Naive thymus-derived CD8-positive, alpha-beta T cell (primary cell): ENCODE measurements at regions not wholly inside any gene's neighbourhood (a gene's known extent, or its start where the extent isn't known, plus 50 kb on each side); places are given as distances from the start of the nearest gene placed in this dataset.
A peak's percentile ranks its signal among the peaks of the same experiment; 100 is the strongest.

Experiments
- ATAC-seq, 2 donors: fragments of 150-1000 bp; cut with Tn5 transposase in 1 of 2; sonication (Bioruptor Pico), chemical (Tn5 transposase) in 1 of 2; 1 replicate in 1 of 2; 2 replicates in 1 of 2; pipeline ENCODE4 v1.10.0; 2021; ENCODE audit warnings: mild to moderate bottlenecking in 2 of 2, moderate library complexity in 2 of 2
- POLR2A ChIA-PET: fragments of 350-600 bp; sonication (Branson Sonifier 250); formaldehyde crosslinking; loops from one replicate; lab custom pipeline; 2021; ENCODE audit warnings: antibody characterized with exemption; lab: Charles Lee
- DNase-seq, 10 donors: peaks; one replicate each; pipeline versions ENCODE4 v3.0.0 to v3.0.0-alpha.2; 2020 to 2022
- H3K27ac Mint-ChIP-seq, 10 donors: one replicate each; pipeline ENCODE4 v1.8.0; 2020 to 2022; ENCODE audit warnings: mild to moderate bottlenecking in 10 of 10, mixed read lengths in 10 of 10, moderate library complexity in 4 of 10, inconsistent platforms in 1 of 10
- H3K27me3 Mint-ChIP-seq, 5 donors: one replicate each; pipeline ENCODE4 v1.8.0; 2021 to 2022; ENCODE audit warnings: mixed read lengths in 5 of 5
- H3K36me3 Mint-ChIP-seq, 3 donors: one replicate each; pipeline ENCODE4 v1.8.0; 2020 to 2022; ENCODE audit warnings: mixed read lengths in 3 of 3, mild to moderate bottlenecking in 2 of 3, inconsistent platforms in 1 of 3
- H3K4me1 Mint-ChIP-seq, 4 donors: one replicate each; pipeline ENCODE4 v1.8.0; 2021 to 2022; ENCODE audit warnings: mixed read lengths in 4 of 4
- H3K4me3 Mint-ChIP-seq, 10 donors: one replicate each; pipeline ENCODE4 v1.8.0; 2020 to 2022; ENCODE audit warnings: mild to moderate bottlenecking in 10 of 10, mixed read lengths in 10 of 10, moderate library complexity in 6 of 10, inconsistent platforms in 1 of 10
- H3K9me3 Mint-ChIP-seq, 9 donors: one replicate each; pipeline ENCODE4 v1.8.0; 2020 to 2022; ENCODE audit warnings: mixed read lengths in 9 of 9, mild to moderate bottlenecking in 3 of 9, inconsistent platforms in 1 of 9, moderate library complexity in 1 of 9

GRCh38 chr4:136691607-136692006 is 840.7 kb downstream of the PCDH18 start:
- Mint-ChIP-seq H3K4me1 (no peaks in the 10 kb centered on the region), H3K9me3 (peaks cover 0 to 9% (median 2%) of the 10 kb centered on the region in 9 donors), H3K27ac (no peak overlapping the region), H3K4me3 (no peak overlapping the region), H3K36me3 (no peaks in the 10 kb centered on the region), H3K27me3 (no peaks in the 10 kb centered on the region)
- POLR2A ChIA-PET: no interaction called here
- ATAC-seq: no peak
- no peak for DNase-seq

DNA sequence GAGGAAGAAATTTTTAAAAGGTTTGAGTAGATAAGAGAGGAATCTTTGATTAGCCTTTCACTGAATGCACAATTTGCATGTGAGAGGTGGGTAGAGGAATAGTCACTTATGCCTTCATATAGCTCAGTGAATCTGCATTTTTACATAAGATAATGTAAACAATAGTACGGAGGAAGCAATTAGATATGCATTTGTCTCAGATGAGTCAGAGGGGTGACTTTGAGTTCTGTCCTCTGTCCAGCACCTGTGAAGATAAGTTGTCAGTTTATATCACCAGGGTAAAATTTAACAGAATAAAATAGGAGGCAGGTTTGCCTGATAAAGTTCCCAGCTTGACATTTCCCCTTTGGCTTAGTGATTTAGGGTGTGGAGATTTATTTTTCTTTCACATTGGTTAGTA is 841.9 kb downstream of the PCDH18 start:
- no peaks in the 10 kb centered on the region for H3K36me3 Mint-ChIP-seq
- H3K9me3 Mint-ChIP-seq: peaks cover 0 to 8% (median 0%) of the 10 kb centered on the region in 9 donors
- no peaks in the 10 kb centered on the region for H3K4me1 Mint-ChIP-seq
- no peak for DNase-seq
- POLR2A ChIA-PET: no interaction called here
- no peak overlapping the region for H3K4me3 Mint-ChIP-seq
- no peaks in the 10 kb centered on the region for H3K27me3 Mint-ChIP-seq
- ATAC-seq: no peak
- no peak overlapping the region for H3K27ac Mint-ChIP-seq

DNA sequence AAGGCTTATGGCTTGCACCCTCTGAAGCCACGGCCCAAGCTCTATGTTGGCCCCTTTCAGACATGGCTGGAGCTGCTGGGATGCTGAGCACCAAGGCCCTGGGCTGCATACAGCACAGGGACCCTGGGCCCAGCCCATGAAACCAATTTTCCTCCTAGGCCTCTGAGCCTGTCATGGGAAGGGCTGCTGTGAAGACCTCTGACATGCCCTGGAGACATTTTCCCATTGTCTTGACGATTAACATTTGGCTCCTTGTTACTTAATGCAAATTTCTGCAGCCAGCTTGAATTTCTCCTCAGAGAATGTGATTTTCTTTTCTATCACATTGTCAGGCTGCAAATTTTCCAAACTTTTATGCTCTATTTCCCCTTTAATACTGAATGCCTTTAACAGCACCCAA is 844.7 kb downstream of the PCDH18 start:
- Mint-ChIP-seq H3K4me3 (no peak overlapping the region), H3K4me1 (no peaks in the 10 kb centered on the region), H3K9me3 (peaks cover 0 to 6% (median 0%) of the 10 kb centered on the region in 9 donors), H3K27me3 (no peaks in the 10 kb centered on the region), H3K27ac (no peak overlapping the region), H3K36me3 (no peaks in the 10 kb centered on the region)
- no peak for ATAC-seq
- no peak for DNase-seq
- POLR2A ChIA-PET: no interaction called here

DNA sequence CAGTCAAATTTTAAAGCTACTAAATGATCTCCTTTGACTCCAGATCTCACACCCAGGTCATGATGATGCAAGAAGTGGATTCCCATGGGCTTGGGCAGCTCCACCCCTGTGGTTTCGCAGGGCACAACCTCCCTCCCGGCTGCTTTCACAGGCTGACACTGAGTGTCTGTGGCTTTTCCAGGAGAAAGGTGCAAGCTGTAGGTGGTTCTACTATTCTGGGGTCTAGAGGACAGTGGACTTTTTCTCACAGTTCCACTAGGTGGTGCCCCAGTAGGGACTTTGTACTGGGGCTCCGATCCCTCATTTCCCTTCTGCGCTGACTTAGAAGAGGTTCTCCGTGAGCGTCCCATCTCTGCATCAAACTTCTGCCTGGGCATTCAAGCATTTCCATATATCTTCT is 845.2 kb downstream of the PCDH18 start:
- H3K36me3 Mint-ChIP-seq: no peaks in the 10 kb centered on the region
- no peak for ATAC-seq

GRCh38 chr4:136680761-136681160 is 851.5 kb downstream of the PCDH18 start:
- H3K4me1 Mint-ChIP-seq: no peaks in the 10 kb centered on the region
- H3K36me3 Mint-ChIP-seq: no peaks in the 10 kb centered on the region
- ATAC-seq: no peak
- H3K9me3 Mint-ChIP-seq: peaks cover 0 to 8% (median 0%) of the 10 kb centered on the region in 9 donors
- H3K27me3 Mint-ChIP-seq: no peaks in the 10 kb centered on the region
- no peak overlapping the region for H3K27ac Mint-ChIP-seq
- H3K4me3 Mint-ChIP-seq: no peak overlapping the region
- no peak for DNase-seq
- POLR2A ChIA-PET: no interaction called here

More for the DNA sequence above, 845.2 kb downstream of the PCDH18 start:
- peaks cover 0 to 6% (median 0%) of the 10 kb centered on the region in 9 donors for H3K9me3 Mint-ChIP-seq
- POLR2A ChIA-PET: no interaction called here
- H3K27ac Mint-ChIP-seq: no peak overlapping the region
- DNase-seq: no peak
- H3K4me1 Mint-ChIP-seq: no peaks in the 10 kb centered on the region
- H3K27me3 Mint-ChIP-seq: no peaks in the 10 kb centered on the region
- no peak overlapping the region for H3K4me3 Mint-ChIP-seq

DNA sequence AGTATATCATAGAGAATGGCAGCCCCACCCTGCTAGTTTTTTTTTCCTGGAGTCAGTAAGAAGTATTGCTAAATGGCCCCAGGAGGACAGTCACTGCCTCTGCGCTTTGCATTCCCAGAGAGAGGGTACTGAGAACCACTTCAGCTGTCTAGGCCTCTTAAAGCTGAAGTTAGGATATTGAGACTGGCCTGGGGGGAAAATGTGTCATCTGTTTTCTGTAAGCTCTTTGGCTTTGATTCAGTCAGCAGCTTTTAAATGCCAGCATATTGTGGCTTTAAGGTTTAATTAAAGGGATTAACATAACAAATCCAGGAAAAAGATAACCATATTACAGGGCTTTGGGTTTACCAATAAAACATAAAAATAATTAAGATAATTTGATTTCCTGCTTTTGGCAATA is 852.0 kb downstream of the PCDH18 start:
- no peak overlapping the region for H3K27ac Mint-ChIP-seq
- POLR2A ChIA-PET: no interaction called here
- no peak for DNase-seq
- no peak for ATAC-seq
- H3K9me3 Mint-ChIP-seq: peaks cover 0 to 8% (median 0%) of the 10 kb centered on the region in 9 donors
- no peaks in the 10 kb centered on the region for H3K27me3 Mint-ChIP-seq
- H3K4me1 Mint-ChIP-seq: no peaks in the 10 kb centered on the region
- no peak overlapping the region for H3K4me3 Mint-ChIP-seq
- H3K36me3 Mint-ChIP-seq: no peaks in the 10 kb centered on the region

DNA sequence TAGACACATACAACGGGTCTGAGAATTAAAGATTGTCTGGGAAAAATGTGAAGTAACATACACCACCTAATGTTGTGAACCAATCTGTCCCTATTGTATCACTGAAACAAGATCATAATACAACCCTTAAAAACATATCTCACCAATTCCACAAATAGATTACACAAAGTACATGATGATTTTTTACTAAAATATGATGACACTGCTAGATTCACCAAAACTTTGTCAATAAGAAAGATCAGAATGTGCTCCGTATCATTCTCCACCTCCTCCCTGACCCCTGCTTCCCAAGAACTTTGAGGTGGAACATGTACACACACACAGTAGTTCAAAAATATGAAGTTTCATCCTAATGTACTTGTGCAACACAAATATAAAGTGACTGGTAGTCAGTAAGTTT is 862.0 kb downstream of the PCDH18 start:
- Mint-ChIP-seq H3K27ac (no peak overlapping the region), H3K9me3 (peaks cover 0 to 21% (median 2%) of the 10 kb centered on the region in 9 donors), H3K27me3 (no peaks in the 10 kb centered on the region), H3K4me1 (no peaks in the 10 kb centered on the region), H3K4me3 (no peak overlapping the region), H3K36me3 (no peaks in the 10 kb centered on the region)
- no peak for DNase-seq
- no peak for ATAC-seq
- POLR2A ChIA-PET: no interaction called here

DNA sequence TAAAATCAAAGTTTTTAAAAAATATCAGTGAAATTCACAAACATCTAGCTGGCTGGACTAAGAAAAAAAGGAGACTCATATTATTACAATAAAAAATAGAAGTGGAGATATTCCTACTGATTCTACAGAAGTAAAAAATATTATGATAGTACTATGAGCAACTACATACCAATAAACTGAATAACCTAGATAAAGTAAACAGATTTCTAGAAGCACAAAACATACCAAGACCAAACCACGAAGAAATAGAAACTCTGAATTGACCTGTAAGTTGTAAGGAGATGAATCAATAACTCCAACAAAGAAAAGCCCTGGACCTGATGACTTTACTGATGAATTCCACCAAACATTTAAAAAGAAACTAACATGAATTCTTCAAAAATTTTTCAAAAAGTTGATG is 867.3 kb downstream of the PCDH18 start:
- peaks cover 0 to 30% (median 5%) of the 10 kb centered on the region in 9 donors for H3K9me3 Mint-ChIP-seq
- H3K4me1 Mint-ChIP-seq: no peaks in the 10 kb centered on the region
- H3K27me3 Mint-ChIP-seq: no peaks in the 10 kb centered on the region
- POLR2A ChIA-PET: no interaction called here
- H3K4me3 Mint-ChIP-seq: no peak overlapping the region
- H3K36me3 Mint-ChIP-seq: no peaks in the 10 kb centered on the region
- no peak overlapping the region for H3K27ac Mint-ChIP-seq
- DNase-seq (no peak), ATAC-seq (no peak)

GRCh38 chr4:136662539-136662938 is 869.8 kb downstream of the PCDH18 start:
- Mint-ChIP-seq H3K36me3 (no peaks in the 10 kb centered on the region), H3K4me1 (no peaks in the 10 kb centered on the region), H3K9me3 (peaks cover 0 to 30% (median 7%) of the 10 kb centered on the region in 9 donors), H3K27ac (no peak overlapping the region), H3K27me3 (no peaks in the 10 kb centered on the region), H3K4me3 (no peak overlapping the region)
- POLR2A ChIA-PET: no interaction called here
- ATAC-seq (no peak), DNase-seq (no peak)

DNA sequence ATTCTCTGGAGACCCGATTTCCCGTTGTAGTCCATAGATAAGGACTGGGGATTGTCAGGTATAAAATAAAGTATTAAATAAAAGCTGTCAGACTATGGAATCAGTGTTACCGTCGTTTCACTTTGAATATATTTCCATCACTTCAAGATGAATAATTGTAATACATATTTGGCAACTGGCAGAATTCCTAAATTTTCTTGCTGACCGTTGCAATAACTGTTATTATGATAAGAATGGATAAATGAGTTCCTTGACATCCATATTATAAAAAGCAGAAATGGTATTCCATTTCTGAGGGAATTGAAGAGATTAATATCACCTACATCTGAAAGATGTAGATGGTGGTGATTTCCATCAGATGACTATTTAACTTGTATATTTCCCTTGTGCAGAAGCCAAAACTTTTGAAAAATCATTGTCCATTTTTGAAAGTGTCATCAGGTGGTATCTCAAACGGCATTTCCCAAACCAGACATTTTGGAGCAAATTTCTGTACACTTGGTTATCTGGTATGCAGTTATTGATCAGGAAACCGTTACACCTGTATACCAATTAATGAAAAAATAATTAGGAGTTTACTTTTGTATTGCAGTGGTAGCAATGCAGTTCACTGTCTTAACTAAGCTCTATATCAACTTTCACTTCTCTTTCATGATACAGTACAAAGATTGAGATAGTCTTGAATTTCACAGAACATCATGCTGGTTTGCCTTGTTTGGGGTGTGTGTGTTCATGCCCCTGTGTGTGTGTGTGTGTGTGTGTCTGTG is 878.5 kb downstream of the PCDH18 start:
- ATAC-seq: no peak
- Mint-ChIP-seq H3K4me3 (no peak overlapping the region), H3K36me3 (no peaks in the 10 kb centered on the region), H3K27ac (no peak overlapping the region), H3K9me3 (peaks cover 0 to 15% (median 2%) of the 10 kb centered on the region in 9 donors), H3K27me3 (no peaks in the 10 kb centered on the region), H3K4me1 (peaks cover 0 to 2% (median 0%) of the 10 kb centered on the region in 4 donors)
- DNase-seq: no peak
- POLR2A ChIA-PET: no interaction called here

- peaks cover 0 to 2% (median 0%) of the 10 kb centered on the region in 4 donors for H3K4me1 Mint-ChIP-seq
- no peak overlapping the region for H3K4me3 Mint-ChIP-seq
- no peak for ATAC-seq
- POLR2A ChIA-PET: no interaction called here
- no peaks in the 10 kb centered on the region for H3K36me3 Mint-ChIP-seq
- no peaks in the 10 kb centered on the region for H3K27me3 Mint-ChIP-seq
- no peak overlapping the region for H3K27ac Mint-ChIP-seq
- peaks cover 0 to 15% (median 4%) of the 10 kb centered on the region in 9 donors for H3K9me3 Mint-ChIP-seq
- DNase-seq: no peak
Observed at GRCh38 chr4:136651932-136652331, 880.4 kb downstream of the PCDH18 start.

- no peaks in the 10 kb centered on the region for H3K36me3 Mint-ChIP-seq
- ATAC-seq: no peak
- no peak overlapping the region for H3K27ac Mint-ChIP-seq
- POLR2A ChIA-PET: no interaction called here
- H3K4me1 Mint-ChIP-seq: peaks cover 0 to 2% (median 0%) of the 10 kb centered on the region in 4 donors
- no peak overlapping the region for H3K4me3 Mint-ChIP-seq
- H3K9me3 Mint-ChIP-seq: peaks cover 0 to 15% (median 4%) of the 10 kb centered on the region in 9 donors
- no peaks in the 10 kb centered on the region for H3K27me3 Mint-ChIP-seq
- DNase-seq: no peak
Observed at GRCh38 chr4:136651278-136651667, 881.0 kb downstream of the PCDH18 start.

GRCh38 chr4:136650541-136651277 is 881.6 kb downstream of the PCDH18 start:
- peaks cover 0 to 15% (median 0%) of the 10 kb centered on the region in 9 donors for H3K9me3 Mint-ChIP-seq
- H3K4me3 Mint-ChIP-seq: peak overlapping the region in 1 of 10 donors; percentile 15
- POLR2A ChIA-PET: no interaction called here
- no peak overlapping the region for H3K27ac Mint-ChIP-seq
- H3K36me3 Mint-ChIP-seq: no peaks in the 10 kb centered on the region
- peak in 1 of 10 donors; percentile 17 for DNase-seq
- H3K27me3 Mint-ChIP-seq: no peaks in the 10 kb centered on the region
- H3K4me1 Mint-ChIP-seq: peaks cover 0 to 2% (median 0%) of the 10 kb centered on the region in 4 donors
- ATAC-seq: no peak
